GM12891 (cell line): ENCODE measurements at regions not wholly inside any gene's neighbourhood (a gene's known extent, or its start where the extent isn't known, plus 50 kb on each side); places are given as distances from the start of the nearest gene placed in this dataset.

Experiments used
- DNase-seq: peaks from one replicate; pipeline ENCODE4 v3.0.0; 2011; ENCODE audit warnings: low spot score; ENCODE audit not compliant: insufficient read length
- FAIRE-seq: peaks from 2 replicates; lab custom pipeline; 2011; peaks lifted over from hg19 to GRCh38; lab: Jason Lieb, UNC
- PAX5 ChIP-seq: IDR thresholded peaks from 2 replicates; pipeline ENCODE4 v1.6.1; 2011; ENCODE audit warnings: low read length, moderate library complexity, mild to moderate bottlenecking; ENCODE audit not compliant: insufficient read depth, severe bottlenecking
- POLR2A ChIP-seq: IDR thresholded peaks from 2 replicates; pipeline ENCODE4 v1.6.1; 2011; ENCODE audit warnings: low read depth, low read length, control low read depth
- POLR2AphosphoS5 ChIP-seq: IDR thresholded peaks from 2 replicates; pipeline ENCODE4 v1.6.1; 2011; ENCODE audit warnings: low read depth, low read length, control low read depth
- POU2F2 ChIP-seq: IDR thresholded peaks from 2 replicates; pipeline ENCODE4 v1.6.1; 2011; ENCODE audit warnings: low read depth, mild to moderate bottlenecking, control low read depth, low read length, moderate library complexity
- SPI1 ChIP-seq: IDR thresholded peaks from 2 replicates; pipeline ENCODE4 v1.6.1; 2011; ENCODE audit warnings: low read depth, low read length, control low read depth
- TAF1 ChIP-seq: IDR thresholded peaks from 2 replicates; pipeline ENCODE4 v1.6.1; 2011; ENCODE audit warnings: low read depth, low read length, control low read depth

GRCh38 chr4:175509320-175509719 lies 302.7 kb downstream of the GPM6A start:
- no peak for DNase-seq
- TF ChIP-seq POU2F2, result no peak
- no peak for TF ChIP-seq SPI1
- TF ChIP-seq POLR2AphosphoS5, result no peak
- TF ChIP-seq POLR2A, result no peak
- no peak for TF ChIP-seq PAX5
- no peak for TF ChIP-seq TAF1
- no peak for FAIRE-seq

- no peak for FAIRE-seq
- no peak for DNase-seq
Measured at GRCh38 chr4:175511861-175512260, 300.2 kb downstream of the GPM6A start.

DNA sequence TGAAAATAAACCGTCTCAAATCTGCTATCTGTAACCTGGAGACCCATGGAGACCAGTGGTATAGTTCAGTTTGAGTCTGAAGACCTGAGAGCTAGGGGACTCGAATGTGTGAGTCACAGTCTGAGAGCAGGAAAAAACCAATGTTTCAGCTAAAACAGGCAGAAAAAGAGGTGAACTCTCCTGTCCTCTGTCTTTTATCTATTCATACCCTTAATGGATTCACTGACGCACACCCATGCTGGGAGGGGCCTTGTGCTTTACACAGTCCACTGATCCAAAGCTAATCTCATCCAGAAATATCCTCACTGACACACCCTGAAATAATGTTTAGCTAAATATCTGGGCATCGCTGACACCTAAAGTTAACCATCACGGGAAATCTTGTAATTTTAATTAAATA lies 297.9 kb downstream of the GPM6A start:
- DNase-seq (no peak), FAIRE-seq (no peak)
- no peak for TF ChIP-seq PAX5
- TF ChIP-seq POLR2A, result no peak
- no peak for TF ChIP-seq SPI1
- TF ChIP-seq POU2F2, result no peak
- TF ChIP-seq TAF1, result no peak
- TF ChIP-seq POLR2AphosphoS5, result no peak

More at GRCh38 chr4:175511861-175512260, 300.2 kb downstream of the GPM6A start:
- TF ChIP-seq POLR2A, result no peak
- no peak for TF ChIP-seq SPI1
- no peak for TF ChIP-seq POLR2AphosphoS5
- no peak for TF ChIP-seq TAF1
- no peak for TF ChIP-seq PAX5
- no peak for TF ChIP-seq POU2F2

- DNase-seq (no peak), FAIRE-seq (no peak)
- TF ChIP-seq POLR2AphosphoS5 (no peak), POLR2A (no peak), SPI1 (peak; percentile 57), TAF1 (no peak)
Measured at GRCh38 chr4:175530655-175531054, 281.4 kb downstream of the GPM6A start.

DNA sequence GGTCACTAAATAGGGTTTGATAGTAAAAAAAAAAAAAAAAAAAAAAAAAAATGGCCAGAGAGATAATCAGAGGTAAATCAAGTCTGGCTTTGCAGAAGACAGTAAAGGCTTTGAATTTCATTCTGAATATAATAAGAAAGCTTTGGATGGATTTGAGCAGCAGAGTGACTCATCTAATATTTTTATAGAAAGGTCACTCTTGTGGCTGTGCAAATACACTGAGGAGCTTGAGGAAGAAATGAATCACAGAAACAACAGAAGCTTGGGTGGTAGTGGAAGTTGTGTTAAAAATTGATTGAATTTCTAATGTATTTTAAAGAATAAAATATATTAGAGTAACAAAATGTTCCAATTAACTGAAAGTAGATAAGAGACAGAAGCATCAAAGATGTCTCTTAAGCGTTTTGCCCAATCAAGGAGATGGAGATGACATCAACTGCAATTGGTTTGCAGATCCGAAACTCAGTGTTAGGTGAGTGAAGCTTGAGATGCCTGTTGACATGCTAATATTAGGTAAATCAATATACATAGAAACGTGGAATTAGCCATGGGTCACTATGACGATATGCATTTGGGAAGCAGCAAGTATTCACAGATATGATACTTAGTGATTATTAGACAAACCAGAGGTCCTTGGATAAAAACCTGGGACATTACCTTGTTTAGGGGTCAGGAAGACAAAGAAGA lies 280.5 kb downstream of the GPM6A start:
- TF ChIP-seq TAF1, result no peak
- no peak for TF ChIP-seq PAX5
- no peak for TF ChIP-seq POLR2A
- no peak for TF ChIP-seq SPI1
- TF ChIP-seq POU2F2, result no peak
- TF ChIP-seq POLR2AphosphoS5, result no peak
- no peak for DNase-seq
- no peak for FAIRE-seq

- no peak for TF ChIP-seq POLR2A
- no peak for TF ChIP-seq TAF1
- no peak for TF ChIP-seq SPI1
- TF ChIP-seq POU2F2, result no peak
- no peak for TF ChIP-seq PAX5
- TF ChIP-seq POLR2AphosphoS5, result no peak
- no peak for FAIRE-seq
- DNase-seq, result peak; percentile 2
Measured at GRCh38 chr4:175536852-175537453, 275.1 kb downstream of the GPM6A start.

DNA sequence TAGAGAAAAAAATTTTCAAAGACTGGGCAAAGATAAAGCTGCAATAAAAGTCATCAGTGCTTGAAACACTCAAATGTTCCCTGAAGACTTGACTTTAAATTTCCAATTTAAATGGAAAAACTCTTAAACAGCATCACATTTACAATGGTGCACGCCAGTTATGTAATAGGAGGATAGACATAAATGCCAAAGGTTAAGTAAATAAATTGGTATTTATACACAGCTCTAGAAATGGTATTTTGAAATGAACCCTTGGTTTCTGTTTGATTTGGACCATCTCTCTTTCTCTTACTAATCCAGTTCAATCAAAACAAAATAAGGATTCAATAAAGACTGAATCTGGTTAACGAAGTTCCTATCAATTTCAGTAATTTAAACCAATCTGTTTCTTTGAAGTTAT lies 272.6 kb downstream of the GPM6A start:
- TF ChIP-seq TAF1, result no peak
- no peak for TF ChIP-seq PAX5
- TF ChIP-seq POU2F2, result no peak
- TF ChIP-seq POLR2A, result no peak
- TF ChIP-seq POLR2AphosphoS5, result no peak
- TF ChIP-seq SPI1, result no peak
- DNase-seq, result no peak
- no peak for FAIRE-seq

GRCh38 chr4:175540151-175540550 lies 271.9 kb downstream of the GPM6A start:
- FAIRE-seq (no peak), DNase-seq (no peak)
- TF ChIP-seq POU2F2 (no peak), POLR2AphosphoS5 (no peak), PAX5 (no peak), POLR2A (no peak), SPI1 (no peak), TAF1 (no peak)

DNA sequence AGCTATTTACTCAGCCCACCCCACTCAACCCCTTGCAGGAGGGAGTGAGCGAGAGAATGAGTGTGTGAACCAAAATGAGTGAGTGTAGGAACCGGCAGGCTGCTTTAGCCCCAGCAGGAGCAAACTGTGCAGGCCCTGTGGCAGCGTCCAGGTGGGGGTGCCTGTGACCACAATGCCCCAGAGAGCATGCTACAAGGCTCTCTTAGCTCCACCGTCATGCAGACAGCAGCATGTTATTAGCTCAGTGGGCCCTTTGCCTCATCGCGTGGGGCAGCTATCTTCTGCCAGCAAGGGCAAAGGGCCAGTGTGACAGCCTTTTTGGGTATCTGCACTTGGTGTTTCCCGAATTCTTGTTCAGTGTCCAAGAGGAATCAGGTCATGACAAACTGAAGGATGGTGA lies 271.3 kb downstream of the GPM6A start:
- DNase-seq, result no peak
- FAIRE-seq, result no peak
- no peak for TF ChIP-seq SPI1
- TF ChIP-seq POLR2A, result no peak
- no peak for TF ChIP-seq POLR2AphosphoS5
- TF ChIP-seq TAF1, result no peak
- TF ChIP-seq PAX5, result no peak

GRCh38 chr4:175542786-175543185 lies 269.3 kb downstream of the GPM6A start:
- TF ChIP-seq POLR2A, result no peak
- TF ChIP-seq TAF1, result no peak
- no peak for TF ChIP-seq PAX5
- no peak for TF ChIP-seq SPI1
- TF ChIP-seq POU2F2, result no peak
- TF ChIP-seq POLR2AphosphoS5, result no peak
- DNase-seq, result no peak

More at GRCh38 chr4:175542786-175543185, 269.3 kb downstream of the GPM6A start:
- no peak for FAIRE-seq
